Fibroblast of lung (primary cell): ENCODE measurements at regions not wholly inside any gene's neighbourhood (a gene's known extent, or its start where the extent isn't known, plus 50 kb on each side); places are given as distances from the start of the nearest gene placed in this dataset.

ENCODE experiments used
- CTCF ChIP-seq, 2 donors: IDR thresholded peaks in 1 of 2; conservative IDR thresholded peaks in 1 of 2; 1 replicate in 1 of 2; 2 replicates in 1 of 2; pipeline ENCODE4 v1.5.1; 2011 to 2012; ENCODE audit warnings: low read length in 2 of 2, control low read depth in 1 of 2, inconsistent platforms in 1 of 2, low read depth in 1 of 2, mild to moderate bottlenecking in 1 of 2
- EZH2 ChIP-seq: IDR thresholded peaks from 2 replicates; pipeline ENCODE4 v1.5.1; 2012; ENCODE audit warnings: low read length, control low read depth, mild to moderate bottlenecking; ENCODE audit errors: missing control alignments

- TF ChIP-seq CTCF (conservative IDR thresholded peaks at IDR 0.05 in 1 of 2, IDR thresholded peaks at IDR 0.05 in 1 of 2; ENCODE audit: low read depth in 1 of 2, low read length in 2 of 2) (no peak), EZH2 (no peak)
Measured at GRCh38 chr20:40495956-40496355, 193.1 kb downstream of the MAFB start.
